Hepatocyte (in vitro differentiated cells): ENCODE measurements at regions not wholly inside any gene's neighbourhood (a gene's known extent, or its start where the extent isn't known, plus 50 kb on each side); places are given as distances from the start of the nearest gene placed in this dataset.

ENCODE experiments used
- DNase-seq: peaks from one replicate; pipeline ENCODE4 v3.0.0-alpha.2; 2016; ENCODE audit warnings: low spot score
- H2AFZ ChIP-seq: fragments of 200-600 bp; sonication (generic); 2 replicates; pipeline ENCODE4 v1.6.0; 2016; ENCODE audit warnings: antibody characterized with exemption, mild to moderate bottlenecking
- H3K27ac ChIP-seq: fragments of 200-600 bp; sonication (generic); 2 replicates; pipeline ENCODE4 v1.5.1; 2016; ENCODE audit warnings: mild to moderate bottlenecking
- H3K27me3 ChIP-seq: fragments of 200-600 bp; sonication (generic); 2 replicates; pipeline ENCODE4 v1.6.1; 2016
- H3K36me3 ChIP-seq: fragments of 200-600 bp; sonication (generic); replicated peaks from 2 replicates; pipeline ENCODE4 v1.5.1; 2016; ENCODE audit warnings: low read depth; ENCODE audit not compliant: insufficient read depth
- H3K4me1 ChIP-seq: fragments of 200-600 bp; sonication (generic); 2 replicates; pipeline ENCODE4 v1.5.1; 2016; ENCODE audit warnings: mild to moderate bottlenecking, moderate library complexity; ENCODE audit not compliant: insufficient read depth
- H3K4me2 ChIP-seq: fragments of 200-600 bp; sonication (generic); 2 replicates; pipeline ENCODE4 v1.6.0; 2016
- H3K4me3 ChIP-seq: fragments of 200-600 bp; sonication (generic); 2 replicates; pipeline ENCODE4 v1.5.1; 2016; ENCODE audit warnings: mild to moderate bottlenecking
- H3K79me2 ChIP-seq: fragments of 200-600 bp; sonication (generic); 2 replicates; pipeline ENCODE4 v1.6.0; 2017; ENCODE audit warnings: mild to moderate bottlenecking
- H3K9me2 ChIP-seq: fragments of 200-600 bp; sonication (generic); replicated peaks from 2 replicates; pipeline ENCODE4 v1.6.0; 2017; ENCODE audit warnings: mild to moderate bottlenecking; ENCODE audit not compliant: insufficient read depth
- H3K9me3 ChIP-seq: fragments of 200-600 bp; sonication (generic); 2 replicates; pipeline ENCODE4 v1.5.1; 2016; ENCODE audit warnings: low read depth, mild to moderate bottlenecking
- H4K20me1 ChIP-seq: fragments of 200-600 bp; sonication (generic); 2 replicates; pipeline ENCODE4 v1.6.0; 2016; ENCODE audit warnings: mild to moderate bottlenecking; ENCODE audit not compliant: insufficient read depth, poor library complexity, severe bottlenecking
- CTCF ChIP-seq: fragments of 200-600 bp; sonication (generic); IDR thresholded peaks from 2 replicates; pipeline ENCODE4 v1.5.1; 2016; ENCODE audit warnings: antibody characterized with exemption, mild to moderate bottlenecking; ENCODE audit not compliant: poor library complexity
- EZH2 ChIP-seq: fragments of 200-600 bp; sonication (generic); IDR thresholded peaks from 2 replicates; pipeline ENCODE4 v1.6.1; 2016; ENCODE audit warnings: antibody characterized with exemption, mild to moderate bottlenecking, borderline replicate concordance
- EZH2phosphoT487 ChIP-seq: fragments of 200-600 bp; sonication (generic); IDR thresholded peaks from one replicate; pipeline ENCODE4 v1.6.1; 2018; ENCODE audit warnings: antibody characterized with exemption, mild to moderate bottlenecking, low read depth, moderate library complexity; ENCODE audit not compliant: unreplicated experiment, severe bottlenecking
- WGBS: methylation state at CpG from one replicate; pipeline ENCODE4 v1.1.6; 2016; ENCODE audit warnings: low lambda C conversion rate; ENCODE audit errors: missing lambda C conversion rate; 5-methylcytosine and 5-hydroxymethylcytosine counted together

DNA sequence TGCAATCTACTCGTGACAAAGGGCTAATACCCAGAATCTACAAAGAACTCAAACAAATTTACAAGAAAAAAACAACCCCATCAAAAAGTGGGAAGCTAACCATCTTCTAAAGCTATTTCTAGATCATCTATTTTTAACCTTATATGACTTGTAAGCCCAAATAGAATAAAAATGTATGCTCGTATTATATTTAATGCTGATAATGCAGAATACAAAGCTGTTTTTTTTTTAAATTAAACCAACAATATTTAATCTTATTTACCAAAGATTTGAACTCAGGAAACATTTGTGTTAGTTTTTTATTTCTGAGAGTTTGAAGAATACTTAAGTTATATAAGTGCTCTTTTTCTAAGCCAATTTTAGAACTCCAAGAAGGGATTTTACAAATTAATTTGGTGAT lies 652.1 kb downstream of the LRRC70 start:
- H2AFZ ChIP-seq, result no peak overlapping the region
- H3K9me3 ChIP-seq, result no peaks in the 10 kb centered on the region
- no peaks in the 10 kb centered on the region for H3K79me2 ChIP-seq
- 90% methylated on average over 2 of the region's 2 CpGs for WGBS
- H3K4me2 ChIP-seq, result no peak overlapping the region
- H4K20me1 ChIP-seq, result no peaks in the 10 kb centered on the region
- H3K9me2 ChIP-seq, result no peaks in the 10 kb centered on the region
- no peaks in the 10 kb centered on the region for H3K4me1 ChIP-seq
- DNase-seq, result no peak
- no peaks in the 10 kb centered on the region for H3K27me3 ChIP-seq
- H3K36me3 ChIP-seq, result no peaks in the 10 kb centered on the region
- H3K27ac ChIP-seq, result no peak overlapping the region
- no peak for TF ChIP-seq EZH2phosphoT487
- no peak for TF ChIP-seq CTCF
- no peak for TF ChIP-seq EZH2
- no peak overlapping the region for H3K4me3 ChIP-seq

DNA sequence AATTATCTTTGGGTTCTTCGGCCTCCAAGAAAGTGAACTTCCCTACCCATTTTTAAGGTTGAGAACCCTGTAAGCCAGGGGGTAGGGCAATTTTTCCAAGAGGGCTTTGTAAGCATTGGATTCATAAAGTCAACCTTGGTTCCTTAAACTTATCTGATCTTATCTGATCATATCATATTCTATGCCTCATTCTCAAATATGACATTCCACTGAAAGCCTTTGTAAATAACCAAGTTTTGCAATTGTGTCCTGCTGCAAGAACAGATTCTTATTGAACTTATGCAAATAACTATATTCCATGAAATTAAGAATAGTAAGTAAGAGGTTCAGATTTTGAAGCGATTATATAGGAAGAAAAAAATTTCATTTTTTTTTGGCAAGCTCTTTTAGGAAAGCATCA lies 649.5 kb downstream of the LRRC70 start:
- no peaks in the 10 kb centered on the region for H3K36me3 ChIP-seq
- WGBS, result 89% methylated on average over 2 of the region's 2 CpGs
- DNase-seq, result no peak
- no peaks in the 10 kb centered on the region for H3K79me2 ChIP-seq
- no peaks in the 10 kb centered on the region for H3K4me1 ChIP-seq
- H3K27ac ChIP-seq, result peak overlapping the region; percentile 17
- no peak for TF ChIP-seq EZH2
- no peak for TF ChIP-seq EZH2phosphoT487
- no peak for TF ChIP-seq CTCF
- no peak overlapping the region for H2AFZ ChIP-seq
- no peak overlapping the region for H3K4me3 ChIP-seq
- H4K20me1 ChIP-seq, result no peaks in the 10 kb centered on the region
- no peak overlapping the region for H3K4me2 ChIP-seq
- H3K27me3 ChIP-seq, result no peaks in the 10 kb centered on the region
- H3K9me2 ChIP-seq, result no peaks in the 10 kb centered on the region
- no peaks in the 10 kb centered on the region for H3K9me3 ChIP-seq

- no peak overlapping the region for H3K4me3 ChIP-seq
- DNase-seq, result no peak
- H3K9me2 ChIP-seq, result no peaks in the 10 kb centered on the region
- WGBS, result 85% methylated on average over 1 of the region's 1 CpG
- no peaks in the 10 kb centered on the region for H4K20me1 ChIP-seq
- no peaks in the 10 kb centered on the region for H3K27me3 ChIP-seq
- no peak overlapping the region for H3K4me2 ChIP-seq
- H3K9me3 ChIP-seq, result no peaks in the 10 kb centered on the region
- no peak overlapping the region for H3K27ac ChIP-seq
- no peak for TF ChIP-seq EZH2
- no peak for TF ChIP-seq CTCF
- TF ChIP-seq EZH2phosphoT487, result no peak
- H3K4me1 ChIP-seq, result no peaks in the 10 kb centered on the region
- no peaks in the 10 kb centered on the region for H3K36me3 ChIP-seq
- H3K79me2 ChIP-seq, result no peaks in the 10 kb centered on the region
- no peak overlapping the region for H2AFZ ChIP-seq
Observed at GRCh38 chr5:63220244-63220643, 641.6 kb downstream of the LRRC70 start.

GRCh38 chr5:63217422-63217821 lies 638.8 kb downstream of the LRRC70 start:
- TF ChIP-seq EZH2 (no peak), CTCF (no peak), EZH2phosphoT487 (no peak)
- H3K27me3 ChIP-seq, result no peaks in the 10 kb centered on the region
- H3K4me2 ChIP-seq, result no peak overlapping the region
- H3K4me1 ChIP-seq, result no peaks in the 10 kb centered on the region
- DNase-seq, result no peak
- 88% methylated on average over 4 of the region's 4 CpGs for WGBS
- no peaks in the 10 kb centered on the region for H3K79me2 ChIP-seq
- no peaks in the 10 kb centered on the region for H3K9me3 ChIP-seq
- no peak overlapping the region for H2AFZ ChIP-seq
- H3K4me3 ChIP-seq, result no peak overlapping the region
- H3K36me3 ChIP-seq, result no peaks in the 10 kb centered on the region
- no peaks in the 10 kb centered on the region for H3K9me2 ChIP-seq
- no peak overlapping the region for H3K27ac ChIP-seq
- H4K20me1 ChIP-seq, result no peaks in the 10 kb centered on the region
